ENCODE measurements at regions not wholly inside any gene's neighbourhood (a gene's known extent, or its start where the extent isn't known, plus 50 kb on each side); places are given as distances from the start of the nearest gene placed in this dataset.
"Not testable (repeated sequence)": the region's sequence is repeated elsewhere in the genome, so short reads cannot be mapped to it uniquely, and the experiment has no call there.

GRCh38 chr2:89876878-89877277 is 1185.4 kb downstream of the RPIA start:
- TF ChIP-seq, protein P1, sequence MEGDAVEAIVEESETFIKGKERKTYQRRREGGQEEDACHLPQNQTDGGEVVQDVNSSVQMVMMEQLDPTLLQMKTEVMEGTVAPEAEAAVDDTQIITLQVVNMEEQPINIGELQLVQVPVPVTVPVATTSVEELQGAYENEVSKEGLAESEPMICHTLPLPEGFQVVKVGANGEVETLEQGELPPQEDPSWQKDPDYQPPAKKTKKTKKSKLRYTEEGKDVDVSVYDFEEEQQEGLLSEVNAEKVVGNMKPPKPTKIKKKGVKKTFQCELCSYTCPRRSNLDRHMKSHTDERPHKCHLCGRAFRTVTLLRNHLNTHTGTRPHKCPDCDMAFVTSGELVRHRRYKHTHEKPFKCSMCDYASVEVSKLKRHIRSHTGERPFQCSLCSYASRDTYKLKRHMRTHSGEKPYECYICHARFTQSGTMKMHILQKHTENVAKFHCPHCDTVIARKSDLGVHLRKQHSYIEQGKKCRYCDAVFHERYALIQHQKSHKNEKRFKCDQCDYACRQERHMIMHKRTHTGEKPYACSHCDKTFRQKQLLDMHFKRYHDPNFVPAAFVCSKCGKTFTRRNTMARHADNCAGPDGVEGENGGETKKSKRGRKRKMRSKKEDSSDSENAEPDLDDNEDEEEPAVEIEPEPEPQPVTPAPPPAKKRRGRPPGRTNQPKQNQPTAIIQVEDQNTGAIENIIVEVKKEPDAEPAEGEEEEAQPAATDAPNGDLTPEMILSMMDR (IDR thresholded peaks at IDR 0.05; ENCODE audit: poor library complexity) = not testable (repeated sequence)
- not testable (repeated sequence) for TF ChIP-seq EZH2 (IDR thresholded peaks at IDR 0.05; ENCODE audit: borderline replicate concordance)
